ENCODE measurements at regions not wholly inside any gene's neighbourhood (a gene's known extent, or its start where the extent isn't known, plus 50 kb on each side); places are given as distances from the start of the nearest gene placed in this dataset.

GRCh38 chr18:76654577-76654976 is 159.5 kb upstream of the ZNF516 start:
- intact Hi-C loops (cut with DNase I): no loop called here
- DNase-seq (no peak), ATAC-seq (no peak)
- H3K4me1 ChIP-seq: no peaks in the 10 kb centered on the region
- no peak overlapping the region for H3K4me3 ChIP-seq
- H3K36me3 ChIP-seq: no peaks in the 10 kb centered on the region
- no peak for TF ChIP-seq CTCF (IDR thresholded peaks at IDR 0.05)
- no peak overlapping the region for H3K27ac ChIP-seq
- no peaks in the 10 kb centered on the region for H3K9me3 ChIP-seq
- H3K27me3 ChIP-seq (ENCODE audit: low read depth): peaks cover 15% of the 10 kb centered on the region

GRCh38 chr18:76647322-76647721 is 152.3 kb upstream of the ZNF516 start:
- H3K36me3 ChIP-seq: no peaks in the 10 kb centered on the region
- no peaks in the 10 kb centered on the region for H3K9me3 ChIP-seq
- intact Hi-C loops (cut with DNase I): no loop called here
- no peak for TF ChIP-seq CTCF (IDR thresholded peaks at IDR 0.05)
- DNase-seq: no peak
- no peaks in the 10 kb centered on the region for H3K27me3 ChIP-seq (ENCODE audit: low read depth)
- H3K27ac ChIP-seq: no peak overlapping the region
- no peak overlapping the region for H3K4me3 ChIP-seq
- ATAC-seq: no peak
- no peaks in the 10 kb centered on the region for H3K4me1 ChIP-seq

- no peak overlapping the region for H3K4me3 ChIP-seq
- ATAC-seq (no peak), DNase-seq (no peak)
- H3K36me3 ChIP-seq: no peaks in the 10 kb centered on the region
- no peak overlapping the region for H3K27ac ChIP-seq
- H3K27me3 ChIP-seq (ENCODE audit: low read depth): no peaks in the 10 kb centered on the region
- H3K9me3 ChIP-seq: no peaks in the 10 kb centered on the region
- no peak for TF ChIP-seq CTCF (IDR thresholded peaks at IDR 0.05)
- intact Hi-C loops (cut with DNase I): no loop called here
- no peaks in the 10 kb centered on the region for H3K4me1 ChIP-seq
Measured at GRCh38 chr18:76644580-76644979, 149.5 kb upstream of the ZNF516 start.

- Histone ChIP-seq H3K4me3 (no peak overlapping the region), H3K9me3 (no peaks in the 10 kb centered on the region), H3K4me1 (no peaks in the 10 kb centered on the region), H3K27me3 (ENCODE audit: low read depth) (no peaks in the 10 kb centered on the region), H3K27ac (no peak overlapping the region), H3K36me3 (no peaks in the 10 kb centered on the region)
- DNase-seq: no peak
- ATAC-seq: no peak
- no peak for TF ChIP-seq CTCF (IDR thresholded peaks at IDR 0.05)
- intact Hi-C loops (cut with DNase I): no loop called here
Measured at GRCh38 chr18:76643996-76644395, 149.0 kb upstream of the ZNF516 start.

- H3K4me3 ChIP-seq: no peak overlapping the region
- TF ChIP-seq CTCF (IDR thresholded peaks at IDR 0.05): no peak
- no peaks in the 10 kb centered on the region for H3K9me3 ChIP-seq
- ATAC-seq: no peak
- no peak overlapping the region for H3K27ac ChIP-seq
- intact Hi-C loops (cut with DNase I): no loop called here
- no peak for DNase-seq
- no peaks in the 10 kb centered on the region for H3K27me3 ChIP-seq (ENCODE audit: low read depth)
- no peaks in the 10 kb centered on the region for H3K36me3 ChIP-seq
- no peaks in the 10 kb centered on the region for H3K4me1 ChIP-seq
Measured at GRCh38 chr18:76643199-76643598, 148.2 kb upstream of the ZNF516 start.

GRCh38 chr18:76640438-76640837 is 145.4 kb upstream of the ZNF516 start:
- intact Hi-C loops (cut with DNase I): no loop called here
- ATAC-seq (no peak), DNase-seq (no peak)
- TF ChIP-seq CTCF (IDR thresholded peaks at IDR 0.05): no peak
- Histone ChIP-seq H3K4me1 (no peaks in the 10 kb centered on the region), H3K9me3 (no peaks in the 10 kb centered on the region), H3K27ac (no peak overlapping the region), H3K36me3 (no peaks in the 10 kb centered on the region), H3K4me3 (no peak overlapping the region), H3K27me3 (ENCODE audit: low read depth) (no peaks in the 10 kb centered on the region)
